HG03039 (cell line): ENCODE measurements at regions not wholly inside any gene's neighbourhood (a gene's known extent, or its start where the extent isn't known, plus 50 kb on each side); places are given as distances from the start of the nearest gene placed in this dataset.
"Not testable (repeated sequence)": the region's sequence is repeated elsewhere in the genome, so short reads cannot be mapped to it uniquely, and the experiment has no call there.

Experiments used
- ATAC-seq: cut with Tn5 transposase; IDR thresholded peaks from one replicate; pipeline ENCODE4 v1.9.1; 2021; ENCODE audit warnings: mild to moderate bottlenecking, moderate library complexity; ENCODE audit not compliant: unreplicated experiment

- no peak for ATAC-seq
Measured at GRCh38 chr21:33974513-33975468, 59.2 kb upstream of the ATP5PO start.

- no peak for ATAC-seq
Measured at GRCh38 chr21:33973268-33973667, 57.7 kb upstream of the ATP5PO start.

DNA sequence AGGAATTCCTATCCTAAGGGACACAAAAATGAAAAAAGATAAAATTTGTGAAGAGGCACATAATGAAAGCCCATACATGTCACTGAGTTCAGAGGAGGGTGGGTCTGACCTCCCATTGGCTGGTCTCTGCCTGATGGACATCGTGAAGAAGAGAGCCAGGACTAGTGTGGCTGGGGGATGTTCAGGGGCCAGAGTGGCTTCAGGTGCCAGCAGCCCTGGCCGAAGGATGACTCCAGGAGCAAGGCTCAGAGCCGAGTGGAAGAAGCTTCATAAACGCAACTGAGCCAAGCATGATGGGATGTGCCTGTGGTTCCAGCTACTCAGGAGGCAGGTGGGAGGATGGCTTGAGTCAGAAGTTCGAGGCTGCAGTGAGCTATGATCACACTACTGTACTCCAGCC lies 56.9 kb upstream of the ATP5PO start:
- ATAC-seq, result no peak

- ATAC-seq, result no peak
Measured at GRCh38 chr21:33971492-33972013, 55.9 kb upstream of the ATP5PO start.

DNA sequence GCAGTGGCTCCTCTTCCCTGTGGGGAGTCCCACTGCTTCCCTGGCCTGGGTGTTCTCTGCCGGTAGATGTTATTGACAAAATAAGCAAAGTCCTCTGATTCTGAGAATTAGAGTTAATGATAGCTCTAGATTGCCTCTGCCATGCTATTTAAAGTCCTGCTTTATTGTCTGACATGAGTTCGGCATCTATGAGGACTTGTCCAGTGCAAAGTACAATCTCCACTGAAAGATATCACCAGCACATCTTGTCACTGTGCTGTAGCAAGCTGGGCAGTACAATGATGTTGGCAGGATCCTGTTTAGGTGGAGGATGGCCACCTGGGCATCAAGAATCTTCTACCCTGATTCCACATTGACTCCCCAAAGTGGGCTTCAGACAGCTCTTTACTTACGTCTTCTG lies 54.0 kb upstream of the ATP5PO start:
- ATAC-seq, result no peak

DNA sequence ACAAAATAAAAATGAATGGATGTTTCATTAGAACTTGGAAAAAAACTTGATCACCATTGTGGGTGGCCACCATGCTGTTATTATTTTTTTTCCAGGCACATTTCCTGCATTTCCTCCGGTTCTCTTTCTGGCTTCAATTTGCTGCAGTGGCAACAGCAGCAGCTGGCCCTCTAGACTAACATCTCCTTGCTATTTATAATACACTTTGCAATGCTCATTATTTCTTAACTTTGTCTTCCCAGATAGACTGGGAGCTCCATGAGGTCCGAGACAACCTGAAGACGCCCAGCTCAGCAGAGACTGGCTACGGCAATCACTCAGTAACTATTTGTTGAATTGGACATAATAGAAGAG lies 53.4 kb upstream of the ATP5PO start:
- no peak for ATAC-seq

DNA sequence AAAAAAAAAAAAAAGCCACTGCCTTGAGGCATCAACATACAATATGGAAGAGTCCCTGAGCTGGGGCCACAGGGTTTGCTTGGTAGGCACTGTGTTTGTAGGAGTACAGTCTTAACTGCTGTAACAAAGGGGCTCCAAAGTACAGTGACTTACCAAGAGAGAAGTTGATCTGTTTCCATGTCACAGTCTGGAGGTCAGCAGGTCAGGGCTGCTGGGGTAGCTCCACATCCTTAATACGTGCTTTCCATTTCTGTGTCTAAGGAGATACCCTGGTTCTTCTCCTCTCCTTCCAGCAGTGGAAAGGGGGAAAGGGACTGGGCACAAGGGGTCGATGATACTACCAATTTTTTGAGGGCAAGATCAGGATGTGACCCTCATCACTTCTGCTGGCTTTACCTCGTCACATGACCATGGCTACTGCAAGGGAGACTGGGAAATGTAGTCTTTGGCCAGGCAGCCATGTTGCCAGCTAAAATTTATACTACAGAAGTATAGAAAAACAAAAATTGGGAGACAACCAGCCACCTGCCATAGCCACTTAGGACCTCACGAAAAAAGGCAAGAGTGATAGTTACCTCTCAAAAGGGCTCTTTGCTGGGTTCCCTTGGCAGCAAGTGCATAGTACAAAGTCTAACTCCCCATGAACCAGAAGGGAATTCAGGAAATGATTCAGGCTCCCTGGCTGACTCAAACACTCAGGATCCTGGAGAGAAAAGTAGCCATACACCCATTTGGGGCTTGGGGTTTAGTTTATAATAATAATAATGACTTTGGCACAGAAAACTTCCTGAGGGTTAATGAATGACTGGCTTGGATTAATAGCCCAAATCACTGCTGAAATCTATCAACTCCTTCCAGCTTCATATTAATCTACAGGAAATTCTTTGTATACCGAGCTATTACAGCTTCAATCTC lies 52.7 kb upstream of the ATP5PO start:
- no peak for ATAC-seq

DNA sequence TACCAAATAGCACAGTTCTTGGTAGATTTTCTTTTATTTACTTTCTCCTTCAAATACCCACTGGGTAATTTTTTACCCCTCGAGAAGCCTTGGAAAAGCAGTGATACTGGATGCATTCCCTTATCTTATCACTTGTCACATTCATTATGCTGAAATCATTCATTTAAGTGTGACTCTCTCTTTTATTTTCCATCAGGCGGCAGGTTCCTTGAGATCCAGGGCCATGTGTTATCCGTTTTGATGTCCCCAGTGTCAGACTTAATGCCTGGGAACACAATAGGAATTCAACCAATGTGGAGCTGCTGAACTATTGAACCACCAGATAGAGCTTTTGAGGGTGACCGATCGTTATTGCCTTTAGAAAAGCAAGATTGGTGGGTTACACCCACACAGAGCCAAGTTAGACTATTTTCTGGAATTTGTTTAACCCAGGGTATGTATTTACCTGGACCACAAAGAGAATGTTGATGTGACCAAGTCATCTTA lies 51.5 kb upstream of the ATP5PO start:
- no peak for ATAC-seq

- ATAC-seq, result no peak
Measured at GRCh38 chr21:33966324-33966949, 50.8 kb upstream of the ATP5PO start.

DNA sequence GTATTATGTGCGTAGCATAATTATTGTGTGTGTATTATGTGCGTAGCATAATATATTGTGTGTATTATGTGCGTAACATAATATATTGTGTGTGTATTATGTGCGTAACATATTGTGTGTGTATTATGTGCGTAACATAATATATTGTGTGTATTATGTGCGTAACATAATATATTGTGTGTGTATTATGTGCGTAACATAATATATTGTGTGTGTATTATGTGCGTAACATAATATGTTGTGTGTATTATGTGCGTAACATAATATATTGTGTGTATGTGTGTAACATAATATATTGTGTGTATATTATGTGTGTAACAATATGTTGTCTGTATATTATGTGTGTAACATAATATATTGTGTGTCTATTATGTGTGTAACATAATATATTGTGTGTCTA lies 50.1 kb upstream of the ATP5PO start:
- ATAC-seq, result not testable (repeated sequence)
